H9 (cell line): ENCODE measurements at regions not wholly inside any gene's neighbourhood (a gene's known extent, or its start where the extent isn't known, plus 50 kb on each side); places are given as distances from the start of the nearest gene placed in this dataset.

Experiments used
- DNase-seq: peaks from one replicate; pipeline ENCODE4 v3.0.0-alpha.2; 2017
- H2AFZ ChIP-seq: one replicate; pipeline ENCODE4 v1.6.1; 2013; ENCODE audit warnings: mild to moderate bottlenecking, low read length, control low read depth, moderate library complexity
- H2AK5ac ChIP-seq: 2 replicates; pipeline ENCODE4 v1.6.1; 2013; ENCODE audit warnings: low read length, control low read depth, mixed read lengths; ENCODE audit not compliant: insufficient read length
- H2BK120ac ChIP-seq: one replicate; pipeline ENCODE4 v1.6.1; 2013; ENCODE audit warnings: low read depth, mild to moderate bottlenecking, low read length, control low read depth, inconsistent platforms; ENCODE audit not compliant: poor library complexity, severe bottlenecking
- H2BK12ac ChIP-seq: 2 replicates; pipeline ENCODE4 v1.6.1; 2013; ENCODE audit warnings: low read length, control low read depth, mixed read lengths, low read depth; ENCODE audit not compliant: insufficient read length
- H2BK15ac ChIP-seq: 2 replicates; pipeline ENCODE4 v1.6.1; 2013; ENCODE audit warnings: low read depth, low read length, control low read depth
- H2BK20ac ChIP-seq: one replicate; pipeline ENCODE4 v1.6.1; 2013; ENCODE audit warnings: low read depth, mild to moderate bottlenecking, low read length, control low read depth, inconsistent platforms; ENCODE audit not compliant: poor library complexity, severe bottlenecking
- H2BK5ac ChIP-seq: 2 replicates; pipeline ENCODE4 v1.6.1; 2013; ENCODE audit warnings: low read length, control low read depth, mixed read lengths; ENCODE audit not compliant: insufficient read length
- H3K14ac ChIP-seq: 2 replicates; pipeline ENCODE4 v1.6.1; 2013; ENCODE audit warnings: low read length, control low read depth; ENCODE audit not compliant: insufficient read depth
- H3K18ac ChIP-seq: 2 replicates; pipeline ENCODE4 v1.6.1; 2013; ENCODE audit warnings: low read depth, mild to moderate bottlenecking, mixed read lengths, low read length, control low read depth; ENCODE audit not compliant: insufficient read length
- H3K23ac ChIP-seq: 2 replicates; pipeline ENCODE4 v1.6.1; 2013; ENCODE audit warnings: low read length, control low read depth, mixed read lengths, low read depth; ENCODE audit not compliant: insufficient read length
- H3K23me2 ChIP-seq: 2 replicates; pipeline ENCODE4 v1.6.1; 2013; ENCODE audit warnings: low read depth, mild to moderate bottlenecking, mixed read lengths, low read length, control low read depth; ENCODE audit not compliant: insufficient read length, poor library complexity, severe bottlenecking
- H3K27ac ChIP-seq: 2 replicates; pipeline ENCODE4 v1.5.1; 2013; ENCODE audit warnings: low read length, control low read depth, mixed read lengths, low read depth; ENCODE audit not compliant: insufficient read length
- H3K27me3 ChIP-seq: 2 replicates; pipeline ENCODE4 v1.6.1; 2013; ENCODE audit warnings: low read length, control low read depth, inconsistent platforms; ENCODE audit not compliant: insufficient read depth
- H3K4ac ChIP-seq: 2 replicates; pipeline ENCODE4 v1.6.1; 2013; ENCODE audit warnings: low read depth, mild to moderate bottlenecking, control low read depth, inconsistent platforms, low read length, moderate library complexity
- H3K4me1 ChIP-seq: 2 replicates; pipeline ENCODE4 v1.6.1; 2013; ENCODE audit warnings: low read length, control low read depth, inconsistent platforms; ENCODE audit not compliant: insufficient read depth
- H3K4me2 ChIP-seq: 2 replicates; pipeline ENCODE4 v1.6.1; 2013; ENCODE audit warnings: low read length, control low read depth, mixed read lengths; ENCODE audit not compliant: insufficient read length, insufficient read depth
- H3K56ac ChIP-seq: 2 replicates; pipeline ENCODE4 v1.6.1; 2013; ENCODE audit warnings: low read depth, mild to moderate bottlenecking, mixed read lengths, low read length, control low read depth; ENCODE audit not compliant: insufficient read length
- H3K79me1 ChIP-seq: 2 replicates; pipeline ENCODE4 v1.6.1; 2013; ENCODE audit warnings: low read depth, mild to moderate bottlenecking, moderate library complexity, low read length, control low read depth, inconsistent platforms; ENCODE audit not compliant: insufficient read depth, poor library complexity, severe bottlenecking
- H3K79me2 ChIP-seq: 2 replicates; pipeline ENCODE4 v1.6.1; 2013; ENCODE audit warnings: low read length, control low read depth, inconsistent platforms; ENCODE audit not compliant: insufficient read depth
- H3K9ac ChIP-seq: 2 replicates; pipeline ENCODE4 v1.6.1; 2013; ENCODE audit warnings: low read length, control low read depth, mixed read lengths; ENCODE audit not compliant: insufficient read length; ENCODE audit errors: extremely low read depth
- H3K9me3 ChIP-seq: one replicate; pipeline ENCODE4 v1.6.1; 2013; ENCODE audit warnings: low read depth, low read length, inconsistent platforms; ENCODE audit not compliant: control insufficient read depth
- H3T11ph ChIP-seq: one replicate; pipeline ENCODE4 v1.6.1; 2013; ENCODE audit warnings: mild to moderate bottlenecking, low read length, control low read depth, inconsistent platforms
- H4K20me1 ChIP-seq: one replicate; pipeline ENCODE4 v1.6.1; 2013; ENCODE audit not compliant: control insufficient read depth, insufficient read length, insufficient read depth
- H4K5ac ChIP-seq: 2 replicates; pipeline ENCODE4 v1.6.1; 2013; ENCODE audit warnings: low read depth, mild to moderate bottlenecking, mixed read lengths, low read length, control low read depth; ENCODE audit not compliant: insufficient read length
- H4K8ac ChIP-seq: replicated peaks from 2 replicates; pipeline ENCODE4 v1.6.1; 2013; ENCODE audit warnings: low read length, control low read depth, mixed read lengths, low read depth; ENCODE audit not compliant: insufficient read length
- H4K91ac ChIP-seq: 2 replicates; pipeline ENCODE4 v1.6.1; 2013; ENCODE audit warnings: low read depth, mild to moderate bottlenecking, moderate library complexity, mixed read lengths, low read length, control low read depth; ENCODE audit not compliant: insufficient read length
- H3K27ac Mint-ChIP-seq, 3 experiments: 2 replicates in 2 of 3; 3 replicates in 1 of 3; pipeline ENCODE4 v1.8.0; 2020 to 2021; ENCODE audit warnings: mixed read lengths in 3 of 3, mild to moderate bottlenecking in 1 of 3, moderate library complexity in 1 of 3
- H3K27me3 Mint-ChIP-seq: 2 replicates; pipeline ENCODE4 v1.8.0; 2021; ENCODE audit warnings: low read depth, mild to moderate bottlenecking, moderate library complexity, mixed read lengths
- H3K36me3 Mint-ChIP-seq, 3 experiments: 2 replicates in 2 of 3; 3 replicates in 1 of 3; pipeline ENCODE4 v1.8.0; 2020 to 2021; ENCODE audit warnings: low read depth in 3 of 3, mixed read lengths in 3 of 3; ENCODE audit not compliant: insufficient read depth in 1 of 3
- H3K4me1 Mint-ChIP-seq, 2 experiments: 2 replicates each; pipeline ENCODE4 v1.8.0; 2020; ENCODE audit warnings: mixed read lengths in 2 of 2
- H3K4me3 Mint-ChIP-seq, 2 experiments: 2 replicates in 1 of 2; 3 replicates in 1 of 2; pipeline ENCODE4 v1.8.0; 2020 to 2021; ENCODE audit warnings: mild to moderate bottlenecking in 2 of 2, mixed read lengths in 2 of 2, moderate library complexity in 1 of 2
- H3K9me3 Mint-ChIP-seq, 2 experiments: 2 replicates in 1 of 2; 3 replicates in 1 of 2; pipeline ENCODE4 v1.8.0; 2020; ENCODE audit warnings: mild to moderate bottlenecking in 2 of 2, mixed read lengths in 2 of 2, moderate library complexity in 1 of 2
- WGBS: extraction: QIAGEN DNeasy Blood & Tissue Kit; methylation state at CpG from one replicate; pipeline ENCODE4 v1.1.7; 2013; ENCODE audit warnings: missing lambda C conversion rate, low lambda C conversion rate, mixed read lengths; ENCODE audit not compliant: insufficient read length; ENCODE audit errors: extremely low coverage; 5-methylcytosine and 5-hydroxymethylcytosine counted together
- TF ChIP-seq, protein P1 (sequence below): fragments of 200-600 bp; sonication (generic); conservative IDR thresholded peaks from 3 replicates; pipeline ENCODE4 v1.8.0; 2021; ENCODE audit warnings: antibody characterized with exemption, mild to moderate bottlenecking

- no peak overlapping the region for H2AK5ac ChIP-seq
- H3T11ph ChIP-seq, result no peak overlapping the region
- no peaks in the 10 kb centered on the region for H3K9me3 ChIP-seq
- H3K18ac ChIP-seq, result no peak overlapping the region
- Mint-ChIP-seq H3K9me3 (no peaks in the 10 kb centered on the region), H3K27me3 (no peaks in the 10 kb centered on the region), H3K4me3 (no peak overlapping the region), H3K27ac (no peak overlapping the region), H3K4me1 (no peaks in the 10 kb centered on the region), H3K36me3 (no peaks in the 10 kb centered on the region)
- H4K5ac ChIP-seq, result no peak overlapping the region
- no peak overlapping the region for H4K91ac ChIP-seq
- no peak overlapping the region for H3K27ac ChIP-seq
- H2BK15ac ChIP-seq, result no peak overlapping the region
- H3K79me2 ChIP-seq, result no peaks in the 10 kb centered on the region
- H2BK5ac ChIP-seq, result no peak overlapping the region
- no peaks in the 10 kb centered on the region for H3K79me1 ChIP-seq
- no peak overlapping the region for H3K4me2 ChIP-seq
- no peak overlapping the region for H2BK20ac ChIP-seq
- H3K14ac ChIP-seq, result no peak overlapping the region
- TF ChIP-seq, protein P1, sequence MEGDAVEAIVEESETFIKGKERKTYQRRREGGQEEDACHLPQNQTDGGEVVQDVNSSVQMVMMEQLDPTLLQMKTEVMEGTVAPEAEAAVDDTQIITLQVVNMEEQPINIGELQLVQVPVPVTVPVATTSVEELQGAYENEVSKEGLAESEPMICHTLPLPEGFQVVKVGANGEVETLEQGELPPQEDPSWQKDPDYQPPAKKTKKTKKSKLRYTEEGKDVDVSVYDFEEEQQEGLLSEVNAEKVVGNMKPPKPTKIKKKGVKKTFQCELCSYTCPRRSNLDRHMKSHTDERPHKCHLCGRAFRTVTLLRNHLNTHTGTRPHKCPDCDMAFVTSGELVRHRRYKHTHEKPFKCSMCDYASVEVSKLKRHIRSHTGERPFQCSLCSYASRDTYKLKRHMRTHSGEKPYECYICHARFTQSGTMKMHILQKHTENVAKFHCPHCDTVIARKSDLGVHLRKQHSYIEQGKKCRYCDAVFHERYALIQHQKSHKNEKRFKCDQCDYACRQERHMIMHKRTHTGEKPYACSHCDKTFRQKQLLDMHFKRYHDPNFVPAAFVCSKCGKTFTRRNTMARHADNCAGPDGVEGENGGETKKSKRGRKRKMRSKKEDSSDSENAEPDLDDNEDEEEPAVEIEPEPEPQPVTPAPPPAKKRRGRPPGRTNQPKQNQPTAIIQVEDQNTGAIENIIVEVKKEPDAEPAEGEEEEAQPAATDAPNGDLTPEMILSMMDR, result no peak
- no peaks in the 10 kb centered on the region for H4K20me1 ChIP-seq
- no peak overlapping the region for H3K23ac ChIP-seq
- no peak for DNase-seq
- no peak overlapping the region for H3K56ac ChIP-seq
- H3K23me2 ChIP-seq, result no peaks in the 10 kb centered on the region
- no peaks in the 10 kb centered on the region for H3K4me1 ChIP-seq
- H2AFZ ChIP-seq, result no peak overlapping the region
- no CpG with 5 or more reads among the region's 2 CpGs for WGBS
- H2BK120ac ChIP-seq, result no peak overlapping the region
- no peak overlapping the region for H3K4ac ChIP-seq
- no peak overlapping the region for H2BK12ac ChIP-seq
- no peaks in the 10 kb centered on the region for H3K27me3 ChIP-seq
- no peak overlapping the region for H4K8ac ChIP-seq
- H3K9ac ChIP-seq, result no peak overlapping the region
These were observed 99.1 kb upstream of the AGTR1 start for GRCh38 chr3:148598619-148599018.
